Loucy (cell line): ENCODE measurements at regions not wholly inside any gene's neighbourhood (a gene's known extent, or its start where the extent isn't known, plus 50 kb on each side); places are given as distances from the start of the nearest gene placed in this dataset.

Experiments
- EZH2phosphoT487 ChIP-seq: fragments of 200-600 bp; IDR thresholded peaks from 2 replicates; pipeline ENCODE4 v1.6.1; 2018; ENCODE audit warnings: antibody characterized with exemption, mild to moderate bottlenecking, moderate library complexity, borderline replicate concordance
- TF ChIP-seq, protein P1 (sequence below): fragments of 200-600 bp; sonication (generic); conservative IDR thresholded peaks from 2 replicates; pipeline ENCODE4 v1.5.1; 2014; ENCODE audit warnings: mild to moderate bottlenecking, antibody characterized with exemption, low read length

DNA sequence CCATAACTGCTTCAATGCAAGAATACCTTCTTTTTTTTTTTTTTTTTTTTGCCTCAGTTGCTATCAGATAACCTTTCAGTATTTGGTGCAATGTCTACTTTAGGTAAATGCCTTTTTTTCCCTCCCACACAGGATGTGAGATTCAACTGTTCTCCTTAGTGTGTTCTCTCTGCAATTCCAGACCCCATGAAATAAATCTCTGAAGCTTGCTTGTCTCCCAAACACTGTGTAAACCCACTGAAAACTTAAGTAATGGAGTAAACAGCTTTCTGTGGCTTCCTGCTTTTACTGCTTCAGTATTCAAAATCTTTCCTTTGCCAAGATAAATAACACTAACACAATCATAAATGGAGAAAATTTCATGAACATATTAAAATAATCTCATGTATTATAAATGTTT lies 55.8 kb upstream of the CLEC14A start:
- TF ChIP-seq, protein P1, sequence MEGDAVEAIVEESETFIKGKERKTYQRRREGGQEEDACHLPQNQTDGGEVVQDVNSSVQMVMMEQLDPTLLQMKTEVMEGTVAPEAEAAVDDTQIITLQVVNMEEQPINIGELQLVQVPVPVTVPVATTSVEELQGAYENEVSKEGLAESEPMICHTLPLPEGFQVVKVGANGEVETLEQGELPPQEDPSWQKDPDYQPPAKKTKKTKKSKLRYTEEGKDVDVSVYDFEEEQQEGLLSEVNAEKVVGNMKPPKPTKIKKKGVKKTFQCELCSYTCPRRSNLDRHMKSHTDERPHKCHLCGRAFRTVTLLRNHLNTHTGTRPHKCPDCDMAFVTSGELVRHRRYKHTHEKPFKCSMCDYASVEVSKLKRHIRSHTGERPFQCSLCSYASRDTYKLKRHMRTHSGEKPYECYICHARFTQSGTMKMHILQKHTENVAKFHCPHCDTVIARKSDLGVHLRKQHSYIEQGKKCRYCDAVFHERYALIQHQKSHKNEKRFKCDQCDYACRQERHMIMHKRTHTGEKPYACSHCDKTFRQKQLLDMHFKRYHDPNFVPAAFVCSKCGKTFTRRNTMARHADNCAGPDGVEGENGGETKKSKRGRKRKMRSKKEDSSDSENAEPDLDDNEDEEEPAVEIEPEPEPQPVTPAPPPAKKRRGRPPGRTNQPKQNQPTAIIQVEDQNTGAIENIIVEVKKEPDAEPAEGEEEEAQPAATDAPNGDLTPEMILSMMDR, result no peak
- no peak for TF ChIP-seq EZH2phosphoT487
